ENCODE measurements at regions not wholly inside any gene's neighbourhood (a gene's known extent, or its start where the extent isn't known, plus 50 kb on each side); places are given as distances from the start of the nearest gene placed in this dataset.

DNA sequence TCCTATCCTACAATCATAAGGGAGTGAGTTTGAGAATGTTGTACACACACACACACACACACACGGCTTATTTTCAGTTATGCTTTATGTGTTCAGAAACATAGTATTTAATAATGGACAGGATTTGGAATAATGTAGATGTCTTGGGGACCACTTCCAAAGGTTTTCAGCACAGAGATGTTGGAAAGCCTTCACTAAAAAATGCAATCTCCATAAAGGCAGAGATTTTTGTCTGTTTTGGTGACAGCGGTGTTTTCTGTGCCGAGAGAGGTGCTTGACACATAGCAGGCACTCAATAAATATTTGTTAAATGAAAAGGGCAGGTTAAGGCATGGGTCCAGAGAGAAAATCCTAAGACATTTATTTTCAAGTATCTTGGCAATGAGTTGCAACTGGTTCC lies 428.2 kb upstream of the RGMA start:
- no peak for DNase-seq

DNA sequence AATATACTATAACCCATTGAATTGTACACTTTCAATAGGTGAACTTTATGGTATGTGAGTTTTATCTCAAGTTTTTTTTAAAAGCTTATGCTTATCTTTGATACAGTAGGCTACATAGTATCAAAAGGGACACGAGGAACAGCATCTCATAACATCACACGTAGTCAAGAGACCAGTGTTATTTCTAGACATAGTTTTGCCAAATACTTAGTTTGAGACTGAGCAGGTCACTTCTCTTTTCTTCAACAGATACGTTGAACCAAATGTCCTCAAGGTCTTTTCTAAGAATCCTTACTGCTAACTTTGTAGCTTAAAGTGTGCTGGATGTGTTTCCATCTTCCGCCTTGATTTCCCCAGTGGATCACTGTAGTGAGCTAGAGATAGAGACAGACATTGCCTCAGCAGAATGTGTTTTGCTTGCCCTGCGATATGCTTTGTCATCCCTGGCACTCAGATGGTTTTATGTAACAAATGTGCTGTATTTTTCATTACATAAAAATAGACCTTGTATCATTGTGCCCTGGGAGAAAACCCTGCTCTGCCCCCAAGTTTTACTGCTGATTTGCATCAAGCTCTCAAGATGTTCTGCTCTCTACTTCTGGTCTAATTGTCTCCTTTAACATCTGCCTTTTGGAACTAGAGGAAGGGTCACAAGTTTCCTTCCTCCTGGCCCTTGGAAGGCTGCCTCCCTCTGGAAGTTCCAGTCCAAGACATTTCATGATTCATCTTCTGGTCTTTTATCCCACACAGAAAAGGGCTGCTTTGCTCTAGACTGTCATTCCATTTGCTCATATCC lies 426.4 kb upstream of the RGMA start:
- DNase-seq = no peak

DNA sequence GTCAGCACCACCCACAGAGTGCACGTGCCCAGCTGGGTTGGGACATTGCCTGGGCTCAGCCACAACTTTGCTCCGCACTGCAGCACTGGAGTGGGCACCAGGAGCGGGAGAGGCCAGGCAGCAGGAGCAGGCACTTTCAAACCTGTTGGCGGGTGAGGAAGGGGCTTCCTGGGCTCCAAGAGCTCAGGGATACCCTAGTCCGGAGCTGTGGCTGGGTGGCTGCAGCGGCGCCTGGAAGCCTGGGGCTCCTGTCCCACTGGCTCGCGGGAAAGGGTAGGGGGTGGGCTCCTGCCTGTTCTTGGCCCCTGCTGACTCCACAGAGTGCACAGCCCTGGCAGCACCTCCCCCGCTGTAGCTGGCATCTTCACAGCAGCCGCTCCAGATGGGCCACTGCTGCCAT lies 417.6 kb upstream of the RGMA start:
- no peak for DNase-seq

DNA sequence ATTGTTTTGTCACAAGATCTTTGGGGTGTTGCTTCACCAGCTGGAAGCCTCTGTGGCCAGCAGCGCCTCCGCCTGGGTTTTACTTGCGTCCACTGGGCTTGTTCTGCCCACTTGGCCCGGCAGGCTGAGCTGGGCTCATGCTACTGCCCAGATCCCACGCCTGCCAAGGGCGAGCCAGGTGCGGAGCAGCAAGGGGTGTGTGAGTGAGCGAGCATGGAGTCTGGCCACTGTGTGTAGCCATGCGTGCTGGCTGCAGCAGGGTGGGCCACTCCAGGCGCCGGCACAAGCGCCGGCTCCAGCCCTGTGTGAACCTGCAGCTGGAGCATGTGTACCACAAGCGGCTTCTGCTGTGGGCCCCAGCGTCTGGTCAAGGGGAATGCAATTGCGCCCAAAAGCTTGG lies 416.5 kb upstream of the RGMA start:
- DNase-seq = no peak

DNA sequence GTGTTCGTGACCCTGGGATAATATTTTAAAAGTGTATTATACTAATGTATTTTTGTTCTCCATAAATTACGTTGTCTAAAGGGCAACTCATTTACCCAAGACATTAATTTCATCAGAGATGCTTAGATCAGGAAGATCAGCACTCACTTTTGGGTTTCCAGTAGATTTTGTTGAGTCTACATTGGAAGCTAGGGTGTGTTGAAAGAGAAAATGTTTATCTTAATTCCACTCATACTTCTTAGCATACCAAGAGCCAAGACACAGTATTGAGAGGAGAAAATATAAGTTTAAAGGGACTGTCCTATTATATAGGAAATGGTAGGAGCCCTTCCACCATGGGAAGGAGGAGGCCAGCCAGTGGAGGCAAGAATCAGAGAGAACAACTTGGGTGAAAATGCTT lies 412.9 kb upstream of the RGMA start:
- no peak for DNase-seq

DNA sequence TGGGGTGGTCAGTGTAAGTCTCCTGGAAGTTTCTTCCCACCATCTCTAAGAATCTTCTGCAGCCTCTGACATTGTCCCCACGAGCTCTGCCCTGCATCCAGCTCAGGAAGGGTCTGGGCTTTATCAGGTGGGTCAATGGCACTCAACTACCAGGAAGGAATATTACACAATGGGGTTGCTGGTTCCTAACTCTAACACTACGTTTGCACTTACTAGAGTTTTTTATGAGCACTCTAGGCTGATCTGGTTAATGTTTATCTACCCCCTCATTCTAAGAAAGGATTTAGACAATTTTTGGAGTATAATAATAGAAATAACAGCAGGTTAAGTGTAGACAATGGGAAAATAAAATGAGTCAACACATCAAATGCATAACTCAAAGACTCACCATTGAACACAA lies 411.1 kb upstream of the RGMA start:
- no peak for DNase-seq

DNA sequence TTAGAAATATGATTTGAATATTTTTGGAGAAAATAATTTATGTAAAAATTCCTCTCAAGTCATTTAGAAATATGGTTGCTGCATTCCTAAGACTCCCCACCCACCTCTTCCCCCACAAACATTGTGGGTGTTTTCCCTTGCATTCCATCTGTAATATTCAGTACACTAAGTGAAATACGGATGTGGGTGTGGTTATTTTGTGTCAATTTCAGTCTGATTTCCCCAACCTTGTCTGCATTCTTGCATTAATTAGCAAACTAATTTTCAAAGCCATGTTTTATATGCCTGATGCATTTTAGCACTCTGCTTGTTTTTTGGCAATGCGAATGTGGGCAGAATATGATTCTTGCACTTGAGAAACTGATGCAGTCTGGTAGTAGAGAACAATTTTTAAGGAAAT lies 408.3 kb upstream of the RGMA start:
- DNase-seq = no peak

DNA sequence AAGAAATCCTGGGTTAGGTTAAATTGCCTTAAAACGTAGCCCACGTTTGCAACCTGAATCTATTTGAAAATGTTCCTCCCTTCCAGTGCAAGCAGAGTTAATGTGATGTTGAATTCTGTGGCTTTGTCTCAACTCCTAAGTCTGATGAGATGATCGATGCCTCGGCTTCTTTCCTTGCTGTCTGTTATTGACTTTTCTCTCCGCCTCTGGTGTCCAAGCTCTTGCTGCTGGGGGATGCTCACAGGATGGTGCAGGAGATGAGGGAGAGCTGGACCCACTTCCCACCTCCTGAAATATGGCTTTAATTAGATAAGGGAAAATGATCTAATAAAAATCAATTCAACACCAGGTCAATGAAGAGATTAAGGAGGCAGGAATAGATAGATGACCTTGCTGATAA lies 407.9 kb upstream of the RGMA start:
- no peak for DNase-seq

DNA sequence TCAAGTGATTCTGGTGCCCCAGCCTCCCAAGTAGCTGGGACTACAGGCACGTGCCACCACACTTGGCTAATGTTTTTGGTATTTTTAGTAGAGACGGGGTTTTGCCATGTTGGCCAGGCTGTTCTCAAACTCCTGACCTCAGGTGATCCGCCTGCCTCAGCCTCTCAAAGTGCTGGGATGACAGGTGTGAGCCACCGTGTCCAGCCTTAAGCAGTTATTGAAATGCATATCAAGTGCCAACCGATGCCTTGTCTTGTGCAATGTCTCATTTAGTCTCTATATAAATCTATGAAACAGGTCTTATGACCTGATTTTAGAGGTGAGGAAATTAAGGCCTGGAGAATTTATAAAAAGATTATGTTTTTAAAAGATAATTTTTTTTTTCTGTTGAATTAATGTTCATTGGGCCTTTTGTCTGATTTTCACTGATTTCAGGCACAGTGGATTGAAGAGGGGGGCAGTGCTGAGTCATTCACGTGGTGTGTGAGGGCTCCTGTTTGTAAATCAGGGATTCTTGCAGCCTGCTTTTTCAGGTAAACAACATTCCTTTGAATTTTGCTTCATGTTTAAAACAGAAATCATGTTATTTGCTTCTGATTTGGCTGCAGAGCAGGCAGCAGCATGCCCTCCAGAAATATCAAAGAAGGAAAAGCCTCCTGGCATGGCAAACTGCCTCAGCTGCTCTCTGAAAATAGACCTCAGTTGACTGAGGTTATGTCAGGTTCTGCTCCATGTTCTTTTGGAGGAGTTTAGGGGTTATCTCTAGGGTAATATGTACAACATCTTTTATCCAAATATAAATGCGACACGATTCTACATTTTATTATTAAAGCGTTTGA lies 407.0 kb upstream of the RGMA start:
- DNase-seq = no peak

DNA sequence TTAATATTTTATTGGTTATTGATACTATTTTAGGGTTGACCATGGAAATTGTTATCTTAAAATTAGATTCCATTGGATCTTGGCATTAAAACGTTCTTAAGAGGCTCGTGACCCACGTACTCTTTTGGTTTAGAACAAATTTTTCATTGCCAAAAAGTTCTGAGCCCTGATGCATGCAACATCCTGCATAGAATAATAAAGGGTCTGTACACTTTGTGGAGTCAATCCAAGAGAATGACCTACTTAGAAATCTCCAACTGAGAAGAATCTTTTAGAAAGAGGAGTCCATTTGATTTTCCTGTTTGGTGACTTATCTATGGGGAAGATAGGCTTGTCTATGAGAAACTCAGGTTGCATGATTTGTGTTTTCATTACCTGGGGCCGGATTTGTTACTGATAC lies 404.2 kb upstream of the RGMA start:
- DNase-seq = no peak

DNA sequence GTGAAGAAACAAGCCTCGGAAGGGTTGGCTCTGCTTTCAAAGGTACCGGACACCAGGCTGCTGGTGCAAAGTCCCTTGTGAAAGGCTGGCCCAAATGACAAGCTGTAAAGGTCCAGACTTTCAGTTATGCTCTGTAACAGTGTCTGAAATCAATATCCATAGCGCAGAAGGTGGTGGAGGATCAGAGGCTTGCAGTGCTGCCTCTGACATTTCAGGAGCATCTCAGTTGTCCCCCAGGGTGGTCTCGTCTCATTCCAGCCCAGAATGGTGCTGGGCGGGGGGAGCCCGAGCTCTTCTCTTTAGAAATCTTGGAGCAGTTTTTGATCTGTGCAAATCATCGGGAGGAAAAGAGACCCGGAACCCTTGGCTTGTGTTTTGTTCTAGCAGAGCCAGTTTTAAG lies 402.3 kb upstream of the RGMA start:
- DNase-seq = no peak

DNA sequence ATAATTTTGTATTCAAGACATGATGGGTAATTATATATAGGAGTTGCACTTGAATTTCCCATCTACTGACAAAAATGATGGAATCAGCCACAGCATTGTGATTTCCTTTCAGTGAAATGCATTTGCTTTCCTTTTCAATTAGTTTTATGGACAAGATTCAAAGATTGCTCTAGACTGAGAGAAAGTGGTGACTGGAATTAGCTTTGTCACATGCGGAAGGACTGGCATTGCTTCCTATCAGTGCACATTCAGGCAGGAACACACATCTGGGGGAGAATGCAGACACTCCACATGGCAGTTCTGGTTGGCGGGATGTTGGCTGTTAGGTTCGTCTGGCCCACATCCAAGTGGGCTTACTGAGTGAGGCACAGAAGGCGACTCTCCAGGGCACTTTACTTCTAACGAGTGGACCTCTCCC lies 399.3 kb upstream of the RGMA start:
- DNase-seq = no peak

DNA sequence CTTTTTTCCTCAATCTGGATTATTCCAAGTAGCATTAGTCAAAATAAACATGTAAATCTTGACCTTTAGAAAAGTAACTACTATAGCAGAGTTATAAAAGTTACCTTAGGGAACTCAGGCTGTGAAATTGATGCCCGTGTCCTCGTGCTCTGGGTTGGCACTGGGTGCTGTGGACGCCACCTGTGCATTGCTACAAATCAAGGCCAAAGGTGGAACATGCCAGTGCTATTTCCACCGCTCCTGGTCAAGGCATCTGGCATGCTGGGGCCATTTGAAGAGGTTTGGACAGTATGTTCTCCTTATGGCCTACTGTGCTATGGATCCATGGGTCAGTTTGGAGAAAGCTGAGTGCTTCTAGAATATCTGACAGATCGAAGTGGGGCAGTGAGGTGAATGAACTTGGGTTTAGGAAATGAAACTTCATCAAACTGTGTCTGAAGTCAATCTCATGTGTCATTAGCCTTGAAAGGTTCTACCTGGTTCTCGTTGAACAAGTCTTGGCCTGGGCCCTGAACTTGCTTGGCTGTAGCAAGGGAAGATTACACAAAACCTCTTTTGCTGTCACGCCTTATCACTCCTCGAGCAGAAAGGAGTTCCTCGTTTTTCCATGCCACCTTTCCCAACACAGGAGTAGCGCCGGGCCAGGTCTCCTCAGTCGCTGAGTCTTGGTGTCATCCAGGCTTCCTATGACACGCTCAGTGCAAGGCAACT lies 397.6 kb upstream of the RGMA start:
- no peak for DNase-seq

DNA sequence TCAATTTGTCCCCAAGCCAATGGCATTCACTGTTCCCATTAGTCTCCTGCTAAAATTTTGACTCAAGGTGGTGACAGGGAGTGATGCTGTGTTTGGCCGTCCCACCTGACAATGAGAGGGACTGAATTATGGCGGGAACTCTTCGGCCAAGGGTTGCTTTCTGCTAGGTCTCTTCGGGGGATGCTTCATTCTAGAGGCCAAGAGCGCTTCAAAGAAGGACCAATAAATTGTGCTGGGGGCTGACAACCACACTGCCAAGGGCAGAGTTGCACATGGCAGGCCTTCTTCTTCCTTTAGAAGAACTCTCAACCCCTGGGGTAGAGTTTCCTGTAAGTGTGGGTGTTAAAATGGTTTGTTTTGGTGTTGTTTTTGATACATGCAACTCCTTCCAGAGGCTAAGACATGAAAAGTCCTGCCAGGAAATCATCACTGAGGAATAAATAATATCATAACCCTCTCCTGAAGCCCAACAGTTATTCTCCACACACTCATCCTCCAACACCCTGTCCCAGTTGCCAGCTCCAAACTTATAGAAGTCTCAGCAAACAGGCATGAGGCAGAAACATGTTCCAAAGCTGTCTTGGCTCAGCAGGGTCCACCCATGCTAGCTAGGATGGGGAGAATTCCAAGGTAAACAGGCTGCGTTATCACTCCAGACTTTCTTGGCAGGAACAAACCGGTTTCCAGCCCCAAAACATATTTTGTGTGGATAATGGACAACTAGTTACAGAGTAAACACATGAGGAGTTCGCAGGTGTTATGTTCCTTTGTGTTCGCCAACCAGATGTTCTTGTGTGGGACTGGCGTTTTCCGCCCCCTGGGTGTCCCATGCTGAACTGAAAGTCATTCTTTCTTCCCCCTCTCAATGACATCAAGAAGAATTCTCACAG lies 396.7 kb upstream of the RGMA start:
- DNase-seq = no peak

DNA sequence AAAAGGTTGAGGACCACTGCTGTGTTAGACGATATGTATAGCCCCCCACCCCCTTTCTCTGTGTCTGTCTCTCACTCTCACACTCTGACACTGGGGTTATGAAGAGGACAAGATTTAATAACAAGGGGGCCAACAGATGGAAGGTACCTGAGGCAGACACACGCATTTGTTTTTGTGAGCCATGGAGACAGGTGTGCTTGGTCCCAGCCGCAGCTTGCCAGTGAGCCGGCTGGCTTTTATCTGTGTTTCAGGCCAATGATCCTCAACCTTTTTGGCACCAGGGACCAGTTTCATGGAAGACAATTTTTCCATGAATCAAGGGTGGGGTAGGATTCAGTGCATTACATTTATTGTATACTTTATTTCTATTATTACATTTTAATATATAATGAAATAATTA lies 394.9 kb upstream of the RGMA start:
- DNase-seq = no peak

DNA sequence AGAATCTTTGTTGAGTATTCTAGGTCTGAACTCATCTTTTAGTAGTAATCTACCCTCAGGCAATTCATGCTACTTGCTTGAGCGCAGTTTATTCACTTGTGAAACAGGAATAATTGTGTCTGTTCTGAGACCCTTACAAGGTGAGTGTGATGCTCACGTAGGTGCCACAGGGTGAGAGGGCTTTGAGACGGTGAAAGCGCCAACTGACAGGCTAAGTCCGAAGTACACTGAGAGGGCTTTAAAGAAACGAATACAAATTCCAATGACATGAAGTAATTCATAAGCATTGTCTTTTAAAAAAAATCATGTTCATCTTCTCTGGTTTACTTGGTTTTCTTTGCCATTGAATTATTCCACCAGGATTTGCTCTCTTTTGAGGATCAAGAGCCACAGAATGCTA lies 393.7 kb upstream of the RGMA start:
- no peak for DNase-seq

DNA sequence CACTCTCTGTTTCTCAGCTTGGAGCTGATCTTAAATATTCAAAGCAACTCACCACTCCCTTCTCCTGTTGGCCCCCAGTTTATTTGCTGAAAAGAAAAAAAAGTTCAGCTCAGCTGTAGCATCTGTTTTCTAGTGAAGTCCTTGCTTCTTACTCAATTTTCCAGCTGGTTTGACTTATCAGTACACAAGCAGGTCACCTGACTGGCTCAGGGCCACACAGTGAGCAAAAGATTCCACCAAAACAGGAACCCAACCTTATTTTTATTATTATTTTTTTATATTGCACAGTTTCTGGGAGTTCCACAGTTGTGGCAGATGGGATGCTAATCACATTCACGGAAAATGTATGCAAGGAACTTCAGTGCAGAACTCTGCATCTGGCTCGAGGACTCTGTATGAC lies 390.7 kb upstream of the RGMA start:
- no peak for DNase-seq

DNA sequence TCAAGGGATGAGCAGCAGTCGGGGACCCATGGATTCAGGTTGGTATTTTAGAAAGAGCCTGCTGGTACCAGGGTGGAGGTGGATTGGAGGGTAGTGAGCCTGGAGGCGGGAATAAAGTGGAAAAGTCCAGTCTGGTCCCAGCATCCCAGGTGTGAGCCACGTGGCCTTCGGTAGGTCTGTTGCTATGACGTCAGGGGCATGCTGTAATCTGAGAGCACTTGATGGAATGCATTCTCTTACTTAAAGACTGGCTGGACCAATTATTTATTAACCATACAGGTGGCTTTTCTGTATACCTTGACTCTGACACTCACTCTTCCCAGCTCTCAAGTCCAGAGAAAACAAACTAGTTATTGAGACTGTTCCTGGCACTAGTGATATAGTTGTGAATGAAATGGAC lies 389.9 kb upstream of the RGMA start:
- no peak for DNase-seq

DNA sequence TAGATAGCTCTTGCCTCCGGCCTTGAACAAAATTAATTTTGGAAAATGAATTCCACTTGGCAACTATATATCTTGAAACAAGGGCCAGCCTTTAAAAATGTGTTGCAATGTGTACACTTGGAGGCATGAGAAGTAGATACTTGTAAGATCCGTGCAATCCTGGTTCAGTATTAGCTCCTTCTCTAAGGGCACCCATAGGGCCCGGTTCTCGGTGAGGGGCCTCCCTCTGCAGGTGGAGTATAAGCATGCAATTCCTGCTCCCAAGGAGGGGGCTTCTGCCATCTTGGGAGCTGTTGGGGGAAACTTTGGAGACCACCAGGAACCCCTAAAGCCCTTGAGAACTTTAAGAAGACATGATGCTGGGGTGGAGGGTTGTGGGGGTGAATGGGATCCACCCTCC lies 388.7 kb upstream of the RGMA start:
- no peak for DNase-seq

DNA sequence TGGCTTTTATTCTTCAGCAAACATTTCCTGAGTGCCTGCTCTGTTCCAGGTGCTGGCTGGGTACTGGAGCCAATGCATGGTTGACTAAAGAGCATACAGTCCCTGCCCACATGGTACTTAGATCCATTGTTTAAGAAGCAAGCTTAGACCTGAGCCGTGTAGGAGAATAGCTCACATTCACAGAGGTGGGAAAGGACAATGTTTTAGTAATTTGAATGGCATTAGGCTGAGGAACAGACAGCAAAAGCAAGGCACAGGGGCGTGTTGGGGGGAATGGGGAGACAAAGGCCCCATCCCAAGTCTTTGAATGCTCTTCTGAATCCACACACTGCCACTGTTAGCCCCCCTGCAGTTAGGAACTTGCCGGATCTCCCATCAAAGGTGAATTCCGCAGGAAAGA lies 388.2 kb upstream of the RGMA start:
- DNase-seq = no peak

DNA sequence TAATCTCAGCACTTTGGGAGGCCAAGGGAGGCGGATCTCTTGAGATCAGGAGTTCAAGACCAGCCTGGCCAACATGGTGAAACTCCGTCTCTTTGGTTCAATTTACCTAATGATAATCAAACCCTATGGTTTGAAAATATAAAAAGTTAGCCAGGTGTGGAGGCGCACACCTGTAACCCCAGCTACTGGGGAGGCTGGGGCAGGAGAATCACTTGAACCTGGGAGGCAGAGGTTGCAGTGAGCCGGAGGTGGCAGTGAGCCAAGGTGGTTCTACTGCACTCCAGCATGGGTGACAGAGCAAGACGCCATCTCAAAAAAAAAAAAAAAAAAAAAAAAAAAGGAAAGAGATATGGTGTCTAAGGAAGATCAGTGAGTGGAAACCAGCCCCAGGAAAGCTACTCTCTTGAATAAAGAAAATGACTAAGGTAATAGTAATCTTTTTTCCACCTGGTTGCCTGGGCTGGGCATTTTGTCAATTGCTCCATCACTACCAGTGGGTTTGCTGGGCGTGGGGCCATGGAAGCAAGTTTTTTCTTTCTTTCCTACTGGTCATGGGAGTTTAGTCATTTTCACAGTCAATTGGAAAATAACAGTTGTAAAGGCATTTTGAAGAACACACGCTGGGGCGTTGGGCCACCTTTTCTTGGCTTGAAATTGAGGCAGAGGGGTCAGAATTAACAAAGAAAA lies 387.6 kb upstream of the RGMA start:
- no peak for DNase-seq

DNA sequence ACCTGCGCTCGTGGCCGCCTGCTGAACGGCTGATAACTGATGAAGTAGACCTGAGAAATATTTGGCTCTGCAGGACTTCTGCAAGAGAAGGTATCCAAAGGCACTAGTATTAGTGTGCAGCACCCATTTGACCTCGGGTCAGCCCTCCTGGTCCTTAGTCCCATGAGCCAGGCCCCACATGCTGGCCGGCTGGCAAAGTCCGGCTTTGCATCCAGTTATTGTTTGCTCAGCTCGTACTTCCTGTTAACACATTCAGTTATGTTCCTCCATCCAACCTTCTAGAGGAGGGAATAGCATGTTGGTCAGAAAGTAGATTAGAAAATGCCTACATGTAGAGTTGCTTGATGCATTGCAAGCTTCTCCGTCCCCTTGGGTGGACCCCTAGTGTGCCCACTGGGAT lies 385.7 kb upstream of the RGMA start:
- DNase-seq = no peak
